ENCODE measurements at regions not wholly inside any gene's neighbourhood (a gene's known extent, or its start where the extent isn't known, plus 50 kb on each side); places are given as distances from the start of the nearest gene placed in this dataset.

GRCh38 chr1:233802611-233803010 lies 101.9 kb upstream of the SLC35F3 start:
- TF ChIP-seq CTCF (IDR thresholded peaks at IDR 0.05 in 8 of 11, conservative IDR thresholded peaks at IDR 0.05 in 3 of 11) (no peak), POLR2A (IDR thresholded peaks at IDR 0.05) (no peak), POLR2AphosphoS5 (IDR thresholded peaks at IDR 0.05) (no peak)

Measured in spleen (tissue), 7 donors.